Pancreas (tissue), 10 donors: ENCODE measurements at regions not wholly inside any gene's neighbourhood (a gene's known extent, or its start where the extent isn't known, plus 50 kb on each side); places are given as distances from the start of the nearest gene placed in this dataset.
A peak's percentile ranks its signal among the peaks of the same experiment; 100 is the strongest.

Experiments used
- ATAC-seq, 4 donors: fragments of 200-7000 bp; cut with Tn5 transposase; one replicate each; pipeline versions ENCODE4 v1.8.0 to v1.9.1; 2020; ENCODE audit warnings: mild to moderate bottlenecking in 4 of 4, moderate library complexity in 4 of 4
- DNase-seq, 6 donors: peaks; one replicate each; pipeline ENCODE4 v3.0.0-alpha.2; 2020
- FAIRE-seq: peaks from 2 replicates; lab custom pipeline; 2012; peaks lifted over from hg19 to GRCh38; lab: Jason Lieb, UNC
- H3K27ac ChIP-seq, 4 donors: fragments of 200-600 bp; sonication (generic); 1 replicate in 3 of 4; 2 replicates in 1 of 4; pipeline versions ENCODE4 v1.5.0 to v1.8.0; 2020
- H3K27me3 ChIP-seq, 4 donors: fragments of 200-600 bp; one replicate each; pipeline ENCODE4 v1.8.0; 2021
- H3K36me3 ChIP-seq, 3 donors: fragments of 200-600 bp; sonication (generic) in 1 of 3; one replicate each; pipeline versions ENCODE4 v1.5.0 to v1.8.0; 2020 to 2021
- H3K4me1 ChIP-seq, 3 donors: fragments of 200-600 bp; one replicate each; pipeline ENCODE4 v1.8.0; 2021
- H3K4me3 ChIP-seq, 4 donors: fragments of 200-600 bp; sonication (generic) in 2 of 4; one replicate each; pipeline versions ENCODE4 v1.5.0 to v1.8.0; 2020 to 2021
- H3K9me3 ChIP-seq, 4 donors: fragments of 200-600 bp; one replicate each; pipeline ENCODE4 v1.8.0; 2021
- WGBS, 2 donors: extraction: QIAGEN DNeasy Blood & Tissue Kit; methylation state at CpG; one replicate each; pipeline ENCODE4 v1.1.7; 2013; 5-methylcytosine and 5-hydroxymethylcytosine counted together
- intact Hi-C, 3 donors: fragments of 100-400 bp; cut with DNase I; formaldehyde crosslinking; loops; one replicate each; pipeline versions ENCODE4 v1.11.1 to v1.14.2; 2022
- TF ChIP-seq, protein P1 (sequence below), 4 donors: fragments of 200-600 bp; sonication (generic) in 3 of 4; IDR thresholded peaks; one replicate each; pipeline versions ENCODE4 v1.5.0 to v1.8.0; 2021; ENCODE audit warnings: antibody characterized with exemption in 4 of 4
- donor health status: healthy with polysubstance abuse.
- donor health status: DM: no; HTN: no; CAD: no; lungs with moderate emphysema.
- donor health status: DM: no; HTN: no; CAD: no.
- donor health status: control.
- donor health status: control.
- donor health status: Bipolar disorder and iron deficiency.
- donor health status: DM: yes; HTN: yes; CAD: no.
- donor health status: DM: no; HTN: no; CAD: no.
- donor health status: DM: no; HTN: no; CAD: no.
- donor health status: DM: yes; HTN: yes; CAD: no.

DNA sequence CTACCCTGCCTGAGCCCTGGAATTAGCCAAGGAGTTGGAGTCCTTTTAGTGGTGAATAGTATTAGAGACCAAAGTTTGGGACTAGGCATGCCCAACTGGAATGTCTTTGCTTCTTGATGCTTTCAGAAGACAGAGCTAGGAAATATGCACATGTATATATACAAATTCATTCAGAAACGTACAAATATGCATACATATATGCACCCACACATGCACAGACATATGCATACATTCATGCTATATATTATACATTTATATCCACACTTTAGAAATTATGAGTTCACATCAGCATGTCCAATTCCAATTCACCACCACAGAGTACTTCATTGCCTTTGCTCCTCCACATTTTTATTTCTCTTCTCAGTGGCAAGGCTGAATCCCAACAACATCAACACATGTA, 398.3 kb upstream of the MPDZ start:
- Histone ChIP-seq H3K4me3 (no peak overlapping the region), H3K27me3 (no peaks in the 10 kb centered on the region), H3K9me3 (no peaks in the 10 kb centered on the region), H3K4me1 (no peaks in the 10 kb centered on the region), H3K36me3 (no peaks in the 10 kb centered on the region), H3K27ac (no peak overlapping the region)
- ATAC-seq: no peak
- FAIRE-seq: no peak
- DNase-seq: no peak
- WGBS, 2 donors: 21 to 27% methylated on average over 1 of the region's 1 CpG
- intact Hi-C loops: no loop called here
- TF ChIP-seq, protein P1, sequence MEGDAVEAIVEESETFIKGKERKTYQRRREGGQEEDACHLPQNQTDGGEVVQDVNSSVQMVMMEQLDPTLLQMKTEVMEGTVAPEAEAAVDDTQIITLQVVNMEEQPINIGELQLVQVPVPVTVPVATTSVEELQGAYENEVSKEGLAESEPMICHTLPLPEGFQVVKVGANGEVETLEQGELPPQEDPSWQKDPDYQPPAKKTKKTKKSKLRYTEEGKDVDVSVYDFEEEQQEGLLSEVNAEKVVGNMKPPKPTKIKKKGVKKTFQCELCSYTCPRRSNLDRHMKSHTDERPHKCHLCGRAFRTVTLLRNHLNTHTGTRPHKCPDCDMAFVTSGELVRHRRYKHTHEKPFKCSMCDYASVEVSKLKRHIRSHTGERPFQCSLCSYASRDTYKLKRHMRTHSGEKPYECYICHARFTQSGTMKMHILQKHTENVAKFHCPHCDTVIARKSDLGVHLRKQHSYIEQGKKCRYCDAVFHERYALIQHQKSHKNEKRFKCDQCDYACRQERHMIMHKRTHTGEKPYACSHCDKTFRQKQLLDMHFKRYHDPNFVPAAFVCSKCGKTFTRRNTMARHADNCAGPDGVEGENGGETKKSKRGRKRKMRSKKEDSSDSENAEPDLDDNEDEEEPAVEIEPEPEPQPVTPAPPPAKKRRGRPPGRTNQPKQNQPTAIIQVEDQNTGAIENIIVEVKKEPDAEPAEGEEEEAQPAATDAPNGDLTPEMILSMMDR (IDR thresholded peaks at IDR 0.05): no peak

DNA sequence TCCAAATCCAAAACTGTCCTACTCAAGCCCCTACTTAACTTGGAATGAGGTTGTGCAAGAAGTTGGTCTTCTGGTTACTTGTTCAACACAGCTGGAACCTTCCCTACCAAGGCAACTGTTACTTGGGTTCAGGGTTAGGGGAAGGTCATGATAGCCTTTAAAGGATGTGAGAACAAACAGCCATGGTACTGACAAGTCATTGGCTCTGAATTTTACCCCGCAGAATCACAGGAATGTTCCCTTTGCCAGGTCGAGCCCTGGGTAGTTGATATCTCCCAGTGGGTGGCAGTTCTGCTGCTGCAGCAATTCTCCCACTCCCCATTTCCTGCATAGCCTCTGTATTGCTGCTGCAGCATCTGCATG, 396.1 kb upstream of the MPDZ start:
- DNase-seq (no peak), ATAC-seq (no peak), FAIRE-seq (no peak)
- Histone ChIP-seq H3K9me3 (no peaks in the 10 kb centered on the region), H3K4me3 (no peak overlapping the region), H3K36me3 (no peaks in the 10 kb centered on the region), H3K4me1 (no peaks in the 10 kb centered on the region), H3K27ac (no peak overlapping the region), H3K27me3 (no peaks in the 10 kb centered on the region)
- intact Hi-C loops: no loop called here
- WGBS, 2 donors: 30 to 34% methylated on average over 2 of the region's 2 CpGs
- TF ChIP-seq, protein P1 (IDR thresholded peaks at IDR 0.05): no peak

DNA sequence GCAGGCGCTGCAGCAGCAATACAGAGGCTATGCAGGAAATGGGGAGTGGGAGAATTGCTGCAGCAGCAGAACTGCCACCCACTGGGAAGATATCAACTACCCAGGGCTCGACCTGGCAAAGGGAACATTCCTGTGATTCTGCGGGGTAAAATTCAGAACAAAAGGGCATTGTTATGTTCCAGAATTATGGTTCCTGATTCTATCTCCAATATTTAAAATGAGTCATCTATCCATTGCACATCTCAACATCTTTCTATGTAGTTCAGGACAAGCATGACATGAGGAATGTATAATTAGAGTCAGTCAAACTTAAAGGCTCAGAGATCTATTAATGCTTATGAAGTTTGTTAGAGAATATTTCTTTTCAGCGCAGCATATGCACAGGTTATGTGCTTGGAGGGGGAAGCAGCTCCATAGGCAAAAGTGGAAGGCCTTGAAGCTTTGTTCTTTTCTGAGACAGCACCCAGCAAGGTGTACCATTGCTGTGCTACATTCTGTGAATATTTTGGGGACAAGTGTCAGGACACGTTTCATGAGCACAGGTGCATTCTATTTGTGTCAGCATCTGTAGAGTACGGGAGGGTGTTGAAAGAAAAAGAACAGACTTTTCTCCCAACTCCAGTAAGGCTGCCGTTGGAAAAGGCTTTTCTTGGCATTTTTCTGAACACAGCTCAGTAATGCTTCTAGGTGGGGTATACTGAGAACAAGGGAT, 395.6 kb upstream of the MPDZ start:
- Histone ChIP-seq H3K9me3 (no peaks in the 10 kb centered on the region), H3K4me3 (no peak overlapping the region), H3K27ac (no peak overlapping the region), H3K4me1 (no peaks in the 10 kb centered on the region), H3K27me3 (no peaks in the 10 kb centered on the region), H3K36me3 (no peaks in the 10 kb centered on the region)
- no peak for FAIRE-seq
- no peak for ATAC-seq
- WGBS, 2 donors: 61 to 63% methylated on average over 7 of the region's 7 CpGs
- no peak for DNase-seq
- TF ChIP-seq, protein P1 (IDR thresholded peaks at IDR 0.05): no peak
- intact Hi-C loops: no loop called here

DNA sequence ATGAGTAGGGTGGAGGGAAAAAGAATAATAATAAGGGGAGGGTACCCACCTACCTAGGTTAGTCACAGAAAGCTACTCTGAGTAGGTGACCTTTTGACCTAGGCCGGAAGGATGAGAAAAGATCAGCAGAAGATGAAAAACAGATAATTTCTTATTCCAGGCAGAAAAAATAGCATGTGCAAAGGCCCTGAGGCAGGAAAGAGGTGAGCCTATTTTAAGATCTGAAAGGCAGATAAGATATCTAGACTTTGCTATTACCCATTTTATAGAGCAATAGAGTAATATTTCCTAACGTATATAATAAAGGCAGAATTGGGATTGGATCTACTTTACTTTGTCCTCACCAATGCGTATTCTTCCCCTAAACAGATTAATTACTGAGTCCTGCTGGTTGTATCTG, 393.9 kb upstream of the MPDZ start:
- H3K36me3 ChIP-seq: no peaks in the 10 kb centered on the region
- H3K9me3 ChIP-seq: no peaks in the 10 kb centered on the region
- no peak overlapping the region for H3K27ac ChIP-seq
- no peak overlapping the region for H3K4me3 ChIP-seq
- intact Hi-C loops: no loop called here
- no peak for FAIRE-seq
- no peak for ATAC-seq
- no peak for DNase-seq
- H3K27me3 ChIP-seq: no peaks in the 10 kb centered on the region
- TF ChIP-seq, protein P1 (IDR thresholded peaks at IDR 0.05): no peak
- WGBS, 2 donors: 31 to 46% methylated on average over 3 of the region's 3 CpGs
- no peaks in the 10 kb centered on the region for H3K4me1 ChIP-seq

DNA sequence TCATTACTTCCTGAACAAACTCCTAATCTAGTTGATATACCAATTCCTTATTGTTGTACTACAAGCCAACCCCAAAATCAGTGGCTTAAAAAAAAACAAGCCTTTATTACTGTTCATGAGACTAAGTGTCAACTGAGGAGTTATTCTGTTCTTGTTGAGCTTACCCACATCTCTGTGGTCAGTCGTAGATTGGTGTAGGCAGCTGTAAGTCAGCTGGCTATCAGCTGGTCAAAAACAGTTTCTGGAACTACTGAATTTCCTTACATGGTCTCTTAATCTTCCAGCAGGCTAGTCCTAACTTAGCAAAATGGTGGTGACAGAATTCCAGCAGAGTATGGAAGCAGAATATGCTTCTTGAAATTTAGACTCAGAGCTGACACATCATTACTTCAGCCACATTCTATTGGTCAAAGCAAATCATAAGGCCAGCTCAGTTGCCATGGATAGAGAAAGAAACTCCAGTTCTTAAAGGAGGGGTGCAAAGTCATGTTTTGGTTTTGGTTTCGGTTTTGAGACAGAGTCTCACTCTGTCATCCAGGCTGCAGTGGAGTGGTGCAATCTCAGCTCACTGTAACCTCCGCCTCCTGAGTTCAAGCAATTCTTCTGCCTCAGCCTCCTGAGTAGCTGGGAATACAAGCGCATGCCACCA, 386.1 kb upstream of the MPDZ start:
- 78 to 92% methylated on average over 4 of the region's 4 CpGs for WGBS, 2 donors
- DNase-seq (no peak), FAIRE-seq (no peak), ATAC-seq (peak in 2 of 4 donors; percentile 48 to 49)
- H3K27ac ChIP-seq: no peak overlapping the region
- H3K9me3 ChIP-seq: no peaks in the 10 kb centered on the region
- TF ChIP-seq, protein P1 (IDR thresholded peaks at IDR 0.05): no peak
- H3K36me3 ChIP-seq: no peaks in the 10 kb centered on the region
- H3K4me3 ChIP-seq: no peak overlapping the region
- no peaks in the 10 kb centered on the region for H3K4me1 ChIP-seq
- intact Hi-C loops: no loop called here
- H3K27me3 ChIP-seq: no peaks in the 10 kb centered on the region
